Adipocyte (in vitro differentiated cells): ENCODE measurements at regions not wholly inside any gene's neighbourhood (a gene's known extent, or its start where the extent isn't known, plus 50 kb on each side); places are given as distances from the start of the nearest gene placed in this dataset.
A peak's percentile ranks its signal among the peaks of the same experiment; 100 is the strongest.
"Not testable (repeated sequence)": the region's sequence is repeated elsewhere in the genome, so short reads cannot be mapped to it uniquely, and the experiment has no call there.

Experiments
- DNase-seq: peaks from one replicate; pipeline ENCODE4 v3.0.0-alpha.2; 2015; ENCODE audit warnings: low read depth
- H3K27me3 ChIP-seq: replicated peaks from 2 replicates; pipeline ENCODE4 v1.7.0; 2013; ENCODE audit warnings: mild to moderate bottlenecking, low read length, moderate library complexity; ENCODE audit not compliant: control insufficient read depth, insufficient read depth
- H3K36me3 ChIP-seq: 2 replicates; pipeline ENCODE4 v1.7.0; 2013; ENCODE audit warnings: low read length, mild to moderate bottlenecking, moderate library complexity; ENCODE audit not compliant: control insufficient read depth, insufficient read depth, severe bottlenecking
- H3K4me1 ChIP-seq: 2 replicates; pipeline ENCODE4 v1.7.0; 2013; ENCODE audit warnings: mild to moderate bottlenecking, low read length, moderate library complexity; ENCODE audit not compliant: control insufficient read depth, insufficient read depth
- H3K4me3 ChIP-seq: 2 replicates; pipeline ENCODE4 v1.7.0; 2013; ENCODE audit warnings: mild to moderate bottlenecking, low read length, moderate library complexity
- H3K9ac ChIP-seq: 2 replicates; pipeline ENCODE4 v1.7.0; 2013; ENCODE audit warnings: mild to moderate bottlenecking, low read length, moderate library complexity
- H3K9me3 ChIP-seq: 2 replicates; pipeline ENCODE4 v1.7.0; 2013; ENCODE audit warnings: mild to moderate bottlenecking, low read length, moderate library complexity; ENCODE audit not compliant: control insufficient read depth

DNA sequence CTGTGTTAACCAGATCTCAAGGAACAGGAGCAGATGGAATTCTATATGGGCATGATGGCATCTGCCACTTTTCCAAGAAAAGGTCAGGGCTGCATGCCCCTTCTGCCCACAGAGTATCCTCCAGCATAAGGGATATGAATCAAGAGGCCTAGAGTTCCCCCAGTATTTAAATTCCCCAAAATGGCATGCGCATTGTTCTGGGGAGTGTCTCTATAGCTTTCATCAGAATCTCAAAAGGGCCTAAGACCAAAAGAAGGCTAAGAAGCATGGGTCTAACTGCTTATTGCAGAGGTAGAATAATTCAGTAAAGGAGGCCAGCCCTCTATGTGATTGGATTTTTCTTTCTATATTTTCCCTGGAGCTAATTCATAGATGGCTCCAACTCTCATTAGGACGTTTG is 114.2 kb upstream of the SPIN1 start:
- peaks cover 8% of the 10 kb centered on the region for H3K4me1 ChIP-seq
- no peak overlapping the region for H3K4me3 ChIP-seq
- no peak for DNase-seq
- H3K27me3 ChIP-seq, result peaks cover 11% of the 10 kb centered on the region
- H3K36me3 ChIP-seq, result no peaks in the 10 kb centered on the region
- H3K9ac ChIP-seq, result no peak overlapping the region
- no peaks in the 10 kb centered on the region for H3K9me3 ChIP-seq

DNA sequence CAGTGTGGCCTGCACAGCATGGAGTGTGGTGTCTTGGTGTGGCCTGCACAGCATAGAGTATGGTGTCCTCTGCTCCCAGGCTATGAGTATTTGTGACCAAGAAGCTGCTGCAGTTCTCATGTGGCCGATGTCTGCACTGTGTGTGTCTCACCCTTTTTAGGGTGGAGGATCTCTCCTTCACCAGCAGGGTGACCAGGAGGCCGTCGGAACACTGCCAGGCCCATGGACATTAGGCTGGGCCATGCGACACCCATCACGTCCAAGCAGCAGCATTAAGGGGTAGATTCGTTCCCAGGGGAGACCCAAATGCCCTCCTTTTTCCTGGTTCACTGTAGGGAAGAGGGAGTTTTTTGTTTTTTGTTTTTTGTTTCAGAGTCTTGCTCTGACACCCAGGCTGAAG is 115.3 kb upstream of the SPIN1 start:
- no peak for DNase-seq
- H3K4me3 ChIP-seq, result no peak overlapping the region
- H3K36me3 ChIP-seq, result no peaks in the 10 kb centered on the region
- H3K27me3 ChIP-seq, result peaks cover 11% of the 10 kb centered on the region
- peaks cover 8% of the 10 kb centered on the region for H3K4me1 ChIP-seq
- no peaks in the 10 kb centered on the region for H3K9me3 ChIP-seq
- no peak overlapping the region for H3K9ac ChIP-seq

DNA sequence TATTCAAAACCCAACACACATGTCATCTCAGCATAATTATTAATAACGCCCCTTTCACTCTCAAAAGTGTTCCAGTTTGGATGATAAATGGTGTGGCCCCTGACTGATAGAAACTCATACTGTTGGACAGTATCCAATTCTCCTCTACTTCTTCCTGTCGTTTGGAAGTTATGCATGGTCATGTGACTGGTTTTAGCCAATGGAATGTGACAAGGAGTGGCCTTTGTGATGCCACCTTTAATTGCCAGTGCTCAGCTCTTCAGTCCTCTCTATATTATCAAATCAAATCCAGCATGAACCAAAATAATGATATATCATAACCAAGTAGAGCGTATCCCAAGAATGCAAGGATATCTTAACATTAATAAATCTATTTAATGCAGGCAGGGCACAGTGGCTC is 117.8 kb upstream of the SPIN1 start:
- Histone ChIP-seq H3K4me1 (peaks cover 8% of the 10 kb centered on the region), H3K4me3 (no peak overlapping the region), H3K9me3 (no peaks in the 10 kb centered on the region), H3K27me3 (peaks cover 2% of the 10 kb centered on the region), H3K36me3 (no peaks in the 10 kb centered on the region), H3K9ac (no peak overlapping the region)
- no peak for DNase-seq

DNA sequence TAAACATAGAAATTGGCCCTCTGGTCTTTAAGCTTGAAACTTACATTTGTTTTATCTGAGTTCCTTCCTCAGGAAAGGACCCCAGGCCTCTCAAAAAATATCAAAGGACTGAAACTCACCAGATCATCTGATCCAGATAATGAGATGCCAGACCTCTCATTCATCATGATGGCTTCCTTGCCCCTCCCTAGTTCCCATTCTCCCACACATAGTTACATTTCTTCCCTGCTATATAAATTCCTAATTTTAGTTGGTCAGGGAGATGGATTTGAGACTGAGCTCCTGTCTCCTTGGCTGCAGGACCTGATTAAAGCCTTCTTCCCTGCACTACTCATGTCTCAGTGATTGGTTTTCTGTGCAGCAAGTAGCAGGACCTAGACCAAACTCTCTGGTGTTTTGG is 119.4 kb upstream of the SPIN1 start:
- Histone ChIP-seq H3K36me3 (no peaks in the 10 kb centered on the region), H3K9ac (no peak overlapping the region), H3K27me3 (no peaks in the 10 kb centered on the region), H3K4me3 (no peak overlapping the region), H3K9me3 (no peaks in the 10 kb centered on the region), H3K4me1 (peaks cover 8% of the 10 kb centered on the region)
- DNase-seq, result no peak

DNA sequence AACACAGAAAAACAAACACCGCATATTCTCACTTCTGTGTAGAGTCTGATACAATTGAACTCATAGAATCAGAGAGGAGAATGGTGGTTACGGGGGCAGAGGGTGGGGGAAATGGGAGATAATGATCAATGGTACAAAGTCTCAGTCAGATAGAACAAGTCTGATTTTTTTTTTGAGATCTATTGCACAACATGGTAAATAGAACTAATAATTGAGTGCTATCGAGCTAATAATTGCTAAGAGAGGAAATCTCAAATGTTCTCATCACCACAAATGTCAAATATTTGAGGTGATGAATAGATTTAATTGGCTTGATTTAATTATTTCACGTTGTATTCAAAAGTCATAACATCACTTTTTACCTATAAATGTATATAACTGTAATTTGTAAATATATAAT is 121.0 kb upstream of the SPIN1 start:
- Histone ChIP-seq H3K9ac (no peak overlapping the region), H3K27me3 (no peaks in the 10 kb centered on the region)

GRCh38 chr9:88266416-88266815 is 121.8 kb upstream of the SPIN1 start:
- Histone ChIP-seq H3K27me3 (no peaks in the 10 kb centered on the region), H3K9me3 (no peaks in the 10 kb centered on the region), H3K4me1 (peaks cover 8% of the 10 kb centered on the region), H3K9ac (no peak overlapping the region), H3K4me3 (no peak overlapping the region), H3K36me3 (no peaks in the 10 kb centered on the region)
- DNase-seq, result no peak

More for the DNA sequence above, 121.0 kb upstream of the SPIN1 start:
- H3K9me3 ChIP-seq, result no peaks in the 10 kb centered on the region
- no peaks in the 10 kb centered on the region for H3K36me3 ChIP-seq
- peaks cover 8% of the 10 kb centered on the region for H3K4me1 ChIP-seq
- no peak for DNase-seq
- H3K4me3 ChIP-seq, result no peak overlapping the region

GRCh38 chr9:88259001-88259400 is 120.7 kb upstream of the SPATA31C2 start:
- peaks cover 3% of the 10 kb centered on the region for H3K27me3 ChIP-seq
- H3K9me3 ChIP-seq, result no peaks in the 10 kb centered on the region
- peaks cover 15% of the 10 kb centered on the region for H3K4me1 ChIP-seq
- peak overlapping the region; percentile 44 for H3K4me3 ChIP-seq
- no peak overlapping the region for H3K9ac ChIP-seq
- no peaks in the 10 kb centered on the region for H3K36me3 ChIP-seq
- no peak for DNase-seq

- no peak overlapping the region for H3K9ac ChIP-seq
- peaks cover 3% of the 10 kb centered on the region for H3K27me3 ChIP-seq
- H3K9me3 ChIP-seq, result no peaks in the 10 kb centered on the region
- no peaks in the 10 kb centered on the region for H3K36me3 ChIP-seq
- H3K4me3 ChIP-seq, result peak overlapping the region; percentile 44
- peak; percentile 49 for DNase-seq
- H3K4me1 ChIP-seq, result peaks cover 15% of the 10 kb centered on the region
Observed at GRCh38 chr9:88258601-88259000, 120.3 kb upstream of the SPATA31C2 start.

DNA sequence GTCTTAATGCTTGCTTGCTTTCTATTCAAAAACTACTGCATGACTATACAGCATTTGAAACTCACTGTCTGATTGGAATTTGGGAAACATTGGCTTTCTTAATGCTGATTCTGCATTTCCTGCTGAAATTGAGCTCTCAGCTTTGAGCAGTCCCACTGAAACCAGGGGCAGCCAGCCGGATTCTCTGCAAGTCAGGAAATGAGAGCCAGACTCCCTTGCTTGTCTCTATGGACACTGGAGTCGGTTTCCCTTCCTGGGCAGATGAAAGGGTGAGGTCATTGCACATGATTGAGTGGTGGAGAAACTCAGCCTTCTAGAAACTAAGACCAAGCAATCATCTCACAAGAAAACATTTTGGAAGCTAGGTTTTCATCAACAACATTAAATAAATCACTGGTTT is 119.7 kb upstream of the SPATA31C2 start:
- Histone ChIP-seq H3K4me3 (peak overlapping the region; percentile 44), H3K4me1 (peaks cover 15% of the 10 kb centered on the region), H3K9me3 (no peaks in the 10 kb centered on the region), H3K36me3 (no peaks in the 10 kb centered on the region), H3K9ac (no peak overlapping the region), H3K27me3 (peaks cover 3% of the 10 kb centered on the region)
- DNase-seq, result peak; percentile 85

DNA sequence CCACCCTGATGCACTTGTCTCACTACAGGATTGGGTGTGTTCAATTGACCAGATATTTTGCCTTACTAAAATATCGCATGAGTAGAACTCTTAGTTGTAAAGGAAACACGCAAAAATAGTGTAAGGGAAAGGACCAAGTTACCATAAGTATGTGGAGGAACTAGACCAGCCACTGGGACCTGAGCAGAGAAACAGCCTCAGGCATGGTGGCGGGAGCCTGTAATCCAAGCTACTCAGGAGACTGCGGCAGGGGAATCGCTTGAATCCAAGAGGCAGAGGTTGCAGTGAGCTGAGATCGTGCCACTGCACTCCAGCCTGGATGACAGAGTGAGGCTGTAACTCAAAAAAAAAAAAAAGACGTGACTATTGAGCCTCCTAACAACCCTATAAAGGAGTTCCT is 117.9 kb upstream of the SPATA31C2 start:
- DNase-seq, result no peak
- no peak overlapping the region for H3K4me3 ChIP-seq
- peaks cover 14% of the 10 kb centered on the region for H3K9me3 ChIP-seq
- peaks cover 15% of the 10 kb centered on the region for H3K4me1 ChIP-seq
- H3K36me3 ChIP-seq, result no peaks in the 10 kb centered on the region
- peaks cover 3% of the 10 kb centered on the region for H3K27me3 ChIP-seq
- H3K9ac ChIP-seq, result no peak overlapping the region

DNA sequence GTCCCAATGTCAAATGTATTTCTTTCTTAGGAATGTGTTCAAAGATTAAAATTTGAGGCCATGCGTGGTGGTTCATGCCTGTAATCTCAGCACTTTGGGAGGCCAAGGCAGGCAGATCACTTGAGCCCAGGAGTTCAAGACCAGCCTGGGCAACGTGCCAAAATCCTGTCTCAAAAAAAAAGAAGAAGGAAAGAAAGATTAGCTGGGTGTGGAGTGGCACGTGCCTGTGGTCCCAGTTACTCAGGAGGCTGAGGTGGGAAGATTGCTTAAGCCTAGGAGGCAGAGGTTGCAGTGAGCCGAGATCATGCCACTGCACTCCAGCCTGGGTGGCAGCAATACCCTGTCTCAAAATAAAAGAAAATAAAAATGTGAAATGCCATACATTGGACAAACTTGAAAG is 117.5 kb upstream of the SPATA31C2 start:
- peaks cover 17% of the 10 kb centered on the region for H3K9me3 ChIP-seq
- H3K4me3 ChIP-seq, DNase-seq, H3K36me3 ChIP-seq, H3K27me3 ChIP-seq, H3K9ac ChIP-seq: not testable (repeated sequence)
- H3K4me1 ChIP-seq, result peaks cover 15% of the 10 kb centered on the region

DNA sequence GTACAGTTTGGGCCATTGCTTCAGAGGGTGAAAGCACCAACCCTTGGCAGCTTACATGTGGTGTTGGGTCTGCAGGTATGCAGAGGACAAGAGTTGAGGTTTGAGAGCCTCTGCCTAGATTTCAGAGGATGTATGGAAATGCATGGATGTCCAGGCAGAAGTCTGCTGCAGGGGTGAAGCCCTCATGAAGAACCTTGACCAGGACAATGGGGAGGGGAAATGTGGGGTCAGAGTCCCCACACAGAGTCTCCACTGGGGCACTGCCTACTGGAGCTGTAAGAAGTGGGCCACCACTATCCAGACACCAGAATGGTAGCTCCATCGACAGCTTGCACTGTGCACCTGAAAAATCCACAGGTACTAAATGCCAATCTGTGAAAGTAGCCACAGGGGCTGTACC is 113.6 kb upstream of the SPATA31C2 start:
- no peak overlapping the region for H3K9ac ChIP-seq
- peaks cover 14% of the 10 kb centered on the region for H3K27me3 ChIP-seq
- H3K9me3 ChIP-seq, result peaks cover 25% of the 10 kb centered on the region
- H3K36me3 ChIP-seq, result no peaks in the 10 kb centered on the region
- H3K4me1 ChIP-seq, result no peaks in the 10 kb centered on the region
- DNase-seq, result no peak
- no peak overlapping the region for H3K4me3 ChIP-seq
